AG09309 (cell line): ENCODE measurements at regions not wholly inside any gene's neighbourhood (a gene's known extent, or its start where the extent isn't known, plus 50 kb on each side); places are given as distances from the start of the nearest gene placed in this dataset.
"Not testable (repeated sequence)": the region's sequence is repeated elsewhere in the genome, so short reads cannot be mapped to it uniquely, and the experiment has no call there.

ENCODE experiments used
- DNase-seq: peaks from one replicate; pipeline ENCODE4 v3.0.0-alpha.2; 2010; ENCODE audit warnings: low read depth
- H3K4me3 ChIP-seq: 2 replicates; pipeline ENCODE4 v1.5.1; 2011; ENCODE audit warnings: mild to moderate bottlenecking, low read depth, low read length, moderate library complexity; ENCODE audit not compliant: control insufficient read depth
- TF ChIP-seq, protein P1 (sequence below): IDR thresholded peaks from 2 replicates; pipeline ENCODE4 v1.5.1; 2011; ENCODE audit warnings: mild to moderate bottlenecking, low read depth, low read length, inconsistent platforms; ENCODE audit not compliant: insufficient read depth, control insufficient read depth; ENCODE audit errors: missing control alignments

DNA sequence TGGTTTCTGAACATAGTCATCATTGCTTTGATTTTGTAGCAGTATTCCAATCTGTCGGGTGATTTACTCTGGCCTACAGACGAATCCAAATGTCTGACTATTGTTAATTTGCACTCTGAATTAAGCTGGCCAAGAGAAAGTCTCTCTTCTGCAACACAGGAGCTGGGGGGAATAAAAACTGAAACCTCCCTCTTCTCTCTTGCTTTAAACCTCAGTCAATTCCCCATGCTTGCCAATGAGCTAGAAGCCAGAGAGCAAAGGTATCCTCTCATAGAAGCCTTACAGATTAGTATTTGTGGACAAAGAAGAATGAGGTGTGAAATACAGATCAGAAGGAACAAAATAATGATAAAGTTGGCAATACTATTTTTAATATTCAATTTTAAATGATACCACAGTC is 353.9 kb upstream of the CDH10 start:
- no peak overlapping the region for H3K4me3 ChIP-seq
- TF ChIP-seq, protein P1, sequence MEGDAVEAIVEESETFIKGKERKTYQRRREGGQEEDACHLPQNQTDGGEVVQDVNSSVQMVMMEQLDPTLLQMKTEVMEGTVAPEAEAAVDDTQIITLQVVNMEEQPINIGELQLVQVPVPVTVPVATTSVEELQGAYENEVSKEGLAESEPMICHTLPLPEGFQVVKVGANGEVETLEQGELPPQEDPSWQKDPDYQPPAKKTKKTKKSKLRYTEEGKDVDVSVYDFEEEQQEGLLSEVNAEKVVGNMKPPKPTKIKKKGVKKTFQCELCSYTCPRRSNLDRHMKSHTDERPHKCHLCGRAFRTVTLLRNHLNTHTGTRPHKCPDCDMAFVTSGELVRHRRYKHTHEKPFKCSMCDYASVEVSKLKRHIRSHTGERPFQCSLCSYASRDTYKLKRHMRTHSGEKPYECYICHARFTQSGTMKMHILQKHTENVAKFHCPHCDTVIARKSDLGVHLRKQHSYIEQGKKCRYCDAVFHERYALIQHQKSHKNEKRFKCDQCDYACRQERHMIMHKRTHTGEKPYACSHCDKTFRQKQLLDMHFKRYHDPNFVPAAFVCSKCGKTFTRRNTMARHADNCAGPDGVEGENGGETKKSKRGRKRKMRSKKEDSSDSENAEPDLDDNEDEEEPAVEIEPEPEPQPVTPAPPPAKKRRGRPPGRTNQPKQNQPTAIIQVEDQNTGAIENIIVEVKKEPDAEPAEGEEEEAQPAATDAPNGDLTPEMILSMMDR, result no peak

DNA sequence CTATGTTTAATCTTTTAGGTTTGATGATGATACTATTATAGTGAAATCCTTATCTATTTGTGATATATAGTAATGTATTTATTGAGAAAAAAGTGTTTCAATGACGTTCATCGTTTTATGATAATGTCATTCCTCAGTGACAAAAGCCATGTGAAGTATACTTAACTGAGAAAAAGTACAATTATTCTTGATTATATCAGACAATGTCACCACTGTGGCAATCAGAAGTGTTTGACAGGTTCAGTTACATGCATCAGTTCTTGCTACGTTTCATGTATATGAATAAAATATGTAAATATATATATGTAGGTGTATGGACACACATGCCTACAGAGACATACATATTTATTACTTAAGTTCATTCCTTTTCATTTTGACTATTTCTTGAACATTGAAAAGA is 341.5 kb upstream of the CDH10 start:
- no peak overlapping the region for H3K4me3 ChIP-seq
- no peak for DNase-seq
- TF ChIP-seq, protein P1, result no peak

More for the DNA sequence above, 353.9 kb upstream of the CDH10 start:
- no peak for DNase-seq

DNA sequence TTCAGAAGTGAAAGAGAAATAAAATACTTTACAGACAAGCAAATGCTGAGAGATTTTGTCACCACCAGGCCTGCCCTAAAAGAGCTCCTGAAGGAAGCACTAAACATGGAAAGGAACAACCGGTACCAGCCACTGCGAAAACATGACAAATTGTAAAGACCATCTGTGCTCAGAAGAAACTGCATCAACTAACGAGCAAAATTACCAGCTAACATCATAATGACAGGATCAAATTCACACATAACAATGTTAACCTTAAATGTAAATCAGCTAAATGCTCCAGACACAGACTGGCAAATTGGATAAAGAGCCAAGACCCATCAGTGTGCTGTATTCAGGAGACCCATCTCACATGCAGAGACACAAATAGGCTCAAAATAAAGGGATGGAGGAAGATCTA is 333.8 kb upstream of the CDH10 start:
- H3K4me3 ChIP-seq, DNase-seq: not testable (repeated sequence)

DNA sequence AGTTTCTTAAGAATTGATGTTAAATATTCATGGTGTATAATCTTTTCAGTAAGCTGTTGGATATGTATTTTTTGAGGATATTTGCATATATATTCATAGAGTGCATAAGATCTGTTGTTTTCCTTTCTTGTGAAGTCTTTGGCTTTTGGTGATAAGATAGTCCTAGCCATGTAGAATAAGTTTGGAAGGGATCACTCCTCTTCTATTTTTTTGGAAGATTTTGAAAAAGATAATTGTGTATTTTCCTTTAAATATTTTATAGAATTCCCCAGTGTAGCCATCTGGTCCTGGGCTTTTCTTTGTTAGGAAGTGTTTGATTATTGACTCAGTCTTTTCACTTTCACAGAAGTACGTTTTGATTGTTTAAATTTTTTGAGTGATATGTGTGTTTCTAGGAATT is 318.8 kb upstream of the CDH10 start:
- no peak overlapping the region for H3K4me3 ChIP-seq
- no peak for DNase-seq
- TF ChIP-seq, protein P1, result no peak

DNA sequence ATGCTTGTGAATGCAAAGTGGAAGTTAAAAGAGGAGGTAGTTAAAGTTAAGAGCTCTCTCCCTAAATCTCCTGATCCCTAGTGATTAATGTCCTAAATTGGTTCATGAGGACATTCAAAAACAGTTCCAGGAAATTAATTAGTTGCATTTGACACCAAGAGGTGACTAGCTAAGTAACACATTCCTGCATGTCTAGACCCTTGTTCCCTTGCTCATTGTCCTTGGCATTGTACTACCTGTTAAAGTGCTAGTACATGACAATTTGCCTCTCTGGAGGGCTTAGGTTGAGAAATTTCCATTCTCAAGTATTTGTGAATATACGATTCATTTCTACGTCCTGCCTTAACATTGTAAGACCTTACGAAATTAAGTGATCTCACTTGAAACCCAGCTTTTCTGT is 278.6 kb upstream of the CDH10 start:
- no peak for DNase-seq
- H3K4me3 ChIP-seq, result no peak overlapping the region
- TF ChIP-seq, protein P1, result no peak

DNA sequence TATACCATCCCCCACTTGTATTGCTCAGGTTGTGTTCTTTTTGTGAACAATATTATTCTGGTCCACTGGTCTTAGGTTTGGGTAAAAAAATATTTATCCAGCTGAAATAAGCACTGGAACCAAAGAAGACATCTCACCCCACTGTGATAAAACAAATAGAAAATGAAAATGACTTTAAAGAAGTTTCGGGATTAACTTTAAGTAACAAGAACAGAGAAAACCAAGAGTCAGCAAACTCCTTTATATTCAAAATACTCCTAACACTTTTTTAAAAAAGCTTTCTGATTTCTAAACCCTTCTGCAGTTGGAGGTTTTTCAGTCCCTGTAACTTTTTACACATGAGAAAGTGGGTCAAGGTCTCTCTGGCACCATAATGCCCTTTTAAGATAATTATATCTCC is 273.9 kb upstream of the CDH10 start:
- DNase-seq, result no peak
- H3K4me3 ChIP-seq, result no peak overlapping the region
- TF ChIP-seq, protein P1, result no peak

DNA sequence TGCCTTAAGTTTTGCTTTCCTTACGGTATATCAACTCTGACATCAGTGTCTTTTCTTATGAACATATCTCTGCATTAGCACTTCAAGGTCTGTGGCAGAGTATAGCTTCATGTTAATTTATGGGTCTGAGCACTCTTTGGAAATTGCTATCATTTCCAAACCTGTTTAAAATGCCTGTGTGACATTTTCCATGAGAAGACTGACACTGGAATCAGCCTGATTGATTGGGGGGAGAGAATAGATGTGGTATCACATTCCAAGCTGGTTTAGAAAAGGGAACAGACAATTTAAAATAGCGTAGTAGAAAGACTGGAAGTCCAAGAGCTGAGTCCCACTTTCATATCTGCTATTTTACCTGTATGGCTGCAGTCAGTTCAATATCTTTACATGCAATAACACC is 272.1 kb upstream of the CDH10 start:
- TF ChIP-seq, protein P1, result no peak

More for the DNA sequence above, 272.1 kb upstream of the CDH10 start:
- no peak overlapping the region for H3K4me3 ChIP-seq
- no peak for DNase-seq
